MM.1S (cell line): ENCODE measurements at regions not wholly inside any gene's neighbourhood (a gene's known extent, or its start where the extent isn't known, plus 50 kb on each side); places are given as distances from the start of the nearest gene placed in this dataset.
"Not testable (repeated sequence)": the region's sequence is repeated elsewhere in the genome, so short reads cannot be mapped to it uniquely, and the experiment has no call there.

ENCODE experiments used
- DNase-seq: peaks from one replicate; pipeline ENCODE4 v3.0.0-alpha.2; 2015
- H2AFZ ChIP-seq: fragments of 300-600 bp; sonication (generic); 2 replicates; pipeline ENCODE4 v1.6.0; 2016; ENCODE audit warnings: antibody characterized with exemption, low read length
- H3F3A ChIP-seq: fragments of 300-600 bp; sonication (generic); 2 replicates; pipeline ENCODE4 v1.6.1; 2016; ENCODE audit warnings: mild to moderate bottlenecking, antibody characterized with exemption, low read length, moderate library complexity, mixed read lengths; ENCODE audit not compliant: insufficient read depth
- H3K27ac ChIP-seq: fragments of 300-600 bp; sonication (generic); 2 replicates; pipeline ENCODE4 v1.5.1; 2016; ENCODE audit warnings: mild to moderate bottlenecking, low read length
- H3K27me3 ChIP-seq: fragments of 300-600 bp; sonication (generic); replicated peaks from 2 replicates; pipeline ENCODE4 v1.6.0; 2016; ENCODE audit warnings: low read length; ENCODE audit not compliant: insufficient read depth
- H3K36me3 ChIP-seq: fragments of 300-600 bp; sonication (generic); replicated peaks from 2 replicates; pipeline ENCODE4 v1.6.1; 2016; ENCODE audit warnings: mild to moderate bottlenecking, low read length, mixed read lengths; ENCODE audit not compliant: insufficient read depth
- H3K4me1 ChIP-seq: fragments of 300-600 bp; sonication (generic); 2 replicates; pipeline ENCODE4 v1.6.1; 2016; ENCODE audit warnings: low read length, mixed read lengths
- H3K4me2 ChIP-seq: fragments of 300-600 bp; sonication (generic); 2 replicates; pipeline ENCODE4 v1.6.0; 2016; ENCODE audit warnings: low read depth, low read length
- H3K4me3 ChIP-seq: fragments of 300-600 bp; sonication (generic); 2 replicates; pipeline ENCODE4 v1.5.1; 2016; ENCODE audit warnings: low read length, mixed read lengths
- H3K79me2 ChIP-seq: fragments of 300-600 bp; sonication (generic); 2 replicates; pipeline ENCODE4 v1.6.1; 2016; ENCODE audit warnings: mixed run types, low read length, mixed read lengths
- H3K9ac ChIP-seq: fragments of 300-600 bp; sonication (generic); 2 replicates; pipeline ENCODE4 v1.6.1; 2016; ENCODE audit warnings: low read length, mixed read lengths
- H3K9me2 ChIP-seq: fragments of 300-600 bp; sonication (generic); replicated peaks from 2 replicates; pipeline ENCODE4 v1.6.1; 2016; ENCODE audit warnings: mild to moderate bottlenecking, low read length, mixed read lengths; ENCODE audit not compliant: insufficient read depth
- H3K9me3 ChIP-seq: fragments of 300-600 bp; sonication (generic); replicated peaks from 2 replicates; pipeline ENCODE4 v1.6.1; 2016; ENCODE audit warnings: mild to moderate bottlenecking, low read length, mixed read lengths; ENCODE audit not compliant: insufficient read depth
- H4K20me1 ChIP-seq: fragments of 300-600 bp; sonication (generic); 2 replicates; pipeline ENCODE4 v1.6.1; 2016; ENCODE audit warnings: mild to moderate bottlenecking, low read length, moderate library complexity, mixed read lengths; ENCODE audit not compliant: insufficient read depth
- CTCF ChIP-seq: fragments of 300-600 bp; sonication (generic); IDR thresholded peaks from 2 replicates; pipeline ENCODE4 v1.5.1; 2016; ENCODE audit warnings: antibody characterized with exemption, low read length, mixed read lengths
- EZH2 ChIP-seq: fragments of 300-600 bp; sonication (generic); optimal IDR thresholded peaks from 2 replicates; pipeline ENCODE3; 2017; ENCODE audit warnings: low read depth, mild to moderate bottlenecking, antibody characterized with exemption, low read length, mixed read lengths
- EZH2phosphoT487 ChIP-seq: fragments of 300-600 bp; sonication (generic); IDR thresholded peaks from 2 replicates; pipeline ENCODE4 v1.6.1; 2018; ENCODE audit warnings: antibody characterized with exemption, low read length

- Histone ChIP-seq H3K9me2 (no peaks in the 10 kb centered on the region), H2AFZ (no peak overlapping the region), H3F3A (no peaks in the 10 kb centered on the region), H3K9me3 (no peaks in the 10 kb centered on the region), H3K4me2 (no peak overlapping the region), H3K36me3 (no peaks in the 10 kb centered on the region), H4K20me1 (no peaks in the 10 kb centered on the region), H3K79me2 (no peaks in the 10 kb centered on the region), H3K27ac (no peak overlapping the region), H3K9ac (no peak overlapping the region), H3K4me1 (no peaks in the 10 kb centered on the region), H3K4me3 (no peak overlapping the region), H3K27me3 (no peaks in the 10 kb centered on the region)
- no peak for DNase-seq
- no peak for TF ChIP-seq EZH2phosphoT487
- no peak for TF ChIP-seq EZH2
- TF ChIP-seq CTCF, result no peak
Observed at GRCh38 chr14:82029038-82029437, 495.4 kb upstream of the SEL1L start.

DNA sequence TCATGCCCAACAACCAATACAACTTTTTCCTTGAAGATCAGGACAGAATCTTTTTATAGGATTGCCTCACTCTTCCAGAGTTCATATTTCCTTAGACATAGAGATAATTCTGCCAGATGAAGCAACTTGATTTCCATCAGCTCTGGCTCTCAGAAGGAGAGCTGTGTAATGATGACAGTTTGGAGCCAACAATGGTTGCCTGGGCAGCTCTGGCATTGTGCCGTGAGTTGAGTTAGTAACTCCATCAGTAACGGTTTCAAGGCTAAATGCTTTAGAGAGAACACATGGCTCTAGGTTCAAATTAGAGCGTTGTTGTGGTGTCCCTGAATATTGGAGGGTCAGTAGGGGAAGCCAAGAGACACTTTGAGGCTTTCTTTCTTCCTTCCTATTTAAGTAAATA lies 501.7 kb upstream of the SEL1L start:
- Histone ChIP-seq H3K9ac (no peak overlapping the region), H3K9me2 (no peaks in the 10 kb centered on the region), H3K4me2 (no peak overlapping the region), H3K27me3 (no peaks in the 10 kb centered on the region), H3F3A (no peaks in the 10 kb centered on the region), H3K4me1 (no peaks in the 10 kb centered on the region), H3K4me3 (no peak overlapping the region), H3K27ac (no peak overlapping the region), H3K9me3 (no peaks in the 10 kb centered on the region), H2AFZ (no peak overlapping the region), H3K36me3 (no peaks in the 10 kb centered on the region), H3K79me2 (no peaks in the 10 kb centered on the region), H4K20me1 (no peaks in the 10 kb centered on the region)
- TF ChIP-seq EZH2, result no peak
- TF ChIP-seq EZH2phosphoT487, result no peak
- no peak for TF ChIP-seq CTCF
- no peak for DNase-seq

GRCh38 chr14:82038066-82038465 lies 504.4 kb upstream of the SEL1L start:
- H3K27me3 ChIP-seq, H3K4me1 ChIP-seq, H3K9me3 ChIP-seq, H3K9me2 ChIP-seq, H3F3A ChIP-seq, H2AFZ ChIP-seq, H3K4me2 ChIP-seq, DNase-seq, H4K20me1 ChIP-seq, H3K79me2 ChIP-seq, H3K9ac ChIP-seq, H3K27ac ChIP-seq, H3K36me3 ChIP-seq, H3K4me3 ChIP-seq: not testable (repeated sequence)

DNA sequence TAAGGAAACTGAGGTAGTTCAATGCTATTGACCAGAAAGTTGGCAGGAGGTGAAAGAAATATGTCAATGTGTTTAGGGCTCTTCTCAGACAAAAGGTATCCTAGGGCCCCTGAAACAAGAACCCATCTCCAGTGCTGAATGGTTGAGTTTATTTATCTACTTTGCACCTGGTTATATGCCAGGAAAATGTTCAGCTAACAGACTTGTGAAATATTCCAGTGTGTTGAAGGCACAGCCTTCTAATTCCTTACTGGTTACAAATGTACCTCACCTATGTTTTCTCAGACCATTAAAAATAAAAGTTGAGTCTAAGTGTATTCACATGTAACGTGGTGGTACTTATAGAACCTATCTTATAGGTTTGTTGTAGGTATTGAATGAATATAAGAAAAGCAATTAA lies 511.7 kb upstream of the SEL1L start:
- Histone ChIP-seq H3K27ac (no peak overlapping the region), H3K9me2 (no peaks in the 10 kb centered on the region), H3K36me3 (no peaks in the 10 kb centered on the region), H3F3A (no peaks in the 10 kb centered on the region), H3K4me2 (no peak overlapping the region), H3K9me3 (no peaks in the 10 kb centered on the region), H3K27me3 (no peaks in the 10 kb centered on the region), H3K79me2 (no peaks in the 10 kb centered on the region), H3K9ac (no peak overlapping the region), H3K4me3 (no peak overlapping the region), H2AFZ (no peak overlapping the region), H4K20me1 (no peaks in the 10 kb centered on the region), H3K4me1 (no peaks in the 10 kb centered on the region)
- TF ChIP-seq CTCF (no peak), EZH2phosphoT487 (no peak), EZH2 (no peak)
- DNase-seq, result no peak
